ENCODE measurements at regions not wholly inside any gene's neighbourhood (a gene's known extent, or its start where the extent isn't known, plus 50 kb on each side); places are given as distances from the start of the nearest gene placed in this dataset.

- no peak for DNase-seq (ENCODE audit: low read depth)
Observed at GRCh38 chr13:39858794-39859193, 203.3 kb downstream of the COG6 start.

- DNase-seq (ENCODE audit: low read depth) = no peak
Observed at GRCh38 chr13:39859898-39860297, 204.4 kb downstream of the COG6 start.

- DNase-seq (ENCODE audit: low read depth) = no peak
Observed at GRCh38 chr13:39862900-39863299, 207.4 kb downstream of the COG6 start.

GRCh38 chr13:39864221-39864620, 208.8 kb downstream of the COG6 start:
- no peak for DNase-seq (ENCODE audit: low read depth)

GRCh38 chr13:39866722-39867121, 211.3 kb downstream of the COG6 start:
- DNase-seq (ENCODE audit: low read depth) = no peak

GRCh38 chr13:39867807-39868206, 212.3 kb downstream of the COG6 start:
- no peak for DNase-seq (ENCODE audit: low read depth)

- no peak for DNase-seq (ENCODE audit: low read depth)
Observed at GRCh38 chr13:39870197-39870747, 214.8 kb downstream of the COG6 start.

- DNase-seq (ENCODE audit: low read depth) = no peak
Observed at GRCh38 chr13:39874331-39875053, 219.0 kb downstream of the COG6 start.

- DNase-seq (ENCODE audit: low read depth) = no peak
Observed at GRCh38 chr13:39875111-39875987, 219.9 kb downstream of the COG6 start.

GRCh38 chr13:39876258-39876657, 220.8 kb downstream of the COG6 start:
- DNase-seq (ENCODE audit: low read depth) = no peak

- no peak for DNase-seq (ENCODE audit: low read depth)
Observed at GRCh38 chr13:39877134-39877533, 221.7 kb downstream of the COG6 start.

GRCh38 chr13:39879286-39880035, 224.0 kb downstream of the COG6 start:
- no peak for DNase-seq (ENCODE audit: low read depth)

GRCh38 chr13:39881383-39881782, 225.9 kb downstream of the COG6 start:
- no peak for DNase-seq (ENCODE audit: low read depth)

- no peak for DNase-seq (ENCODE audit: low read depth)
Observed at GRCh38 chr13:39881887-39882286, 226.4 kb downstream of the COG6 start.

GRCh38 chr13:39884166-39884565, 228.7 kb downstream of the COG6 start:
- DNase-seq (ENCODE audit: low read depth) = no peak

GRCh38 chr13:39886336-39886735, 230.9 kb downstream of the COG6 start:
- DNase-seq (ENCODE audit: low read depth) = no peak

GRCh38 chr13:39887387-39887786, 231.9 kb downstream of the COG6 start:
- DNase-seq (ENCODE audit: low read depth) = no peak

GRCh38 chr13:39888865-39889810, 233.7 kb downstream of the COG6 start:
- DNase-seq (ENCODE audit: low read depth) = no peak

GRCh38 chr13:39890537-39890936, 235.1 kb downstream of the COG6 start:
- no peak for DNase-seq (ENCODE audit: low read depth)

- DNase-seq (ENCODE audit: low read depth) = peak; percentile 2
Observed at GRCh38 chr13:39892721-39893685, 237.5 kb downstream of the COG6 start.
